ENCODE measurements at regions not wholly inside any gene's neighbourhood (a gene's known extent, or its start where the extent isn't known, plus 50 kb on each side); places are given as distances from the start of the nearest gene placed in this dataset.

DNA sequence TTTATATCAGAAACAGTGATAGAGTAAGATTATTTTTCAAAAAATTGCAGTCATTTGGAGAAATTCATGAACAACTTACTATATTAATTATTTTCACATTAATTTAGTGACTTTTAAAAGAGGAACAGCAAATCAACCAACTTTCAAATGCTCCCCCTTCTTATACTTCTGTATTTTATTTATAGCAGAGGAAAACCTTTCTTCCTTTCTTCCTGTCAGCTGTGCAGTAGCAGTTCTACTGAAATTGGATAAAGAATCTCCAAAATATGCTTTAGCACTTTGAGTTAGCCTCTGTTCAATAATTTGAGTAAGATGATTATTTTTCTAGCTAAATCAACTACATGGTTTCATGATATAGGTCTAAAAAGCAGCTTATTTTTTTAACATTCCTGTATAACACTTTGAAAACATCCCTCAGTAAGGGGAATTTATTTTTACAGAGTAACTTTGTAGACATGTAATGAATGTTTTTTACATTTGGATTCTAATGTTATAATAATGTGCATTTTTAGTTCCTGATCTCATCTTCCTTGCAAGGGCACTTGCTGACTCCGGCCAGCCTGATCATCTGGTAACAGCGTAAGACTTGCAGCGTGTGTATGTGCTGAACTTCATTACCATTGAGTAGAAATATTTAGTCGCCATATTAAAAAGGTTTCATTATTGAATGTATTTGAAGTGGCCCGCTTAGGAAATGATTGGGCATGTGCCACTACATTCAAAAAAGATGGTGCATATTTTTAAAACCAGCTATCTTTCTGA lies 158.3 kb upstream of the HDAC9 start:
- POLR2A ChIA-PET: interaction anchor here (0.7 kb wide), 1 partner anchor 1483 kb away, joined by 3 read pairs; no protein-coding TSS in a partner anchor
- Histone ChIP-seq H3K9me3 (ENCODE audit: control extremely low read depth in 1 of 5, control insufficient read depth in 4 of 5, insufficient read depth in 2 of 5, low read depth in 1 of 5, low read length in 4 of 5) (peaks cover 0 to 20% (median 7%) of the 10 kb centered on the region in 5 experiments), H3K4me1 (ENCODE audit: control extremely low read depth in 1 of 4, control insufficient read depth in 4 of 4, insufficient read depth in 4 of 4, low read length in 3 of 4) (peaks cover 2 to 41% (median 27%) of the 10 kb centered on the region in 4 experiments), H3K4me3 (ENCODE audit: control insufficient read depth in 1 of 7, extremely low read depth in 1 of 7, insufficient read depth in 4 of 7, low read depth in 2 of 7, low read length in 6 of 7) (peak overlapping the region in 6 of 7 experiments; percentile 30 to 76 (median 54)), H3K27ac (ENCODE audit: insufficient read depth in 1 of 2, low read depth in 1 of 2, low read length in 2 of 2, poor library complexity in 1 of 2, severe bottlenecking in 2 of 2) (peak overlapping the region; percentile 27 to 44), H3K36me3 (ENCODE audit: control insufficient read depth in 4 of 4, insufficient read depth in 4 of 4, low read length in 3 of 4) (peaks cover 0 to 2% (median 1%) of the 10 kb centered on the region in 4 experiments), H3K27me3 (replicated peaks in 2 of 5; ENCODE audit: control insufficient read depth in 4 of 5, insufficient read depth in 5 of 5, low read length in 4 of 5) (no peaks in the 10 kb centered on the region)
- CTCF ChIA-PET: interaction anchor here (1.4 kb wide), 1 partner anchor 8 kb away, joined by 8 read pairs; no protein-coding TSS in a partner anchor
- no CpG with 5 or more reads among the region's 5 CpGs for WGBS (ENCODE audit: insufficient coverage)
- DNase-seq: peak; percentile 34 to 82 (median 66)

DNA sequence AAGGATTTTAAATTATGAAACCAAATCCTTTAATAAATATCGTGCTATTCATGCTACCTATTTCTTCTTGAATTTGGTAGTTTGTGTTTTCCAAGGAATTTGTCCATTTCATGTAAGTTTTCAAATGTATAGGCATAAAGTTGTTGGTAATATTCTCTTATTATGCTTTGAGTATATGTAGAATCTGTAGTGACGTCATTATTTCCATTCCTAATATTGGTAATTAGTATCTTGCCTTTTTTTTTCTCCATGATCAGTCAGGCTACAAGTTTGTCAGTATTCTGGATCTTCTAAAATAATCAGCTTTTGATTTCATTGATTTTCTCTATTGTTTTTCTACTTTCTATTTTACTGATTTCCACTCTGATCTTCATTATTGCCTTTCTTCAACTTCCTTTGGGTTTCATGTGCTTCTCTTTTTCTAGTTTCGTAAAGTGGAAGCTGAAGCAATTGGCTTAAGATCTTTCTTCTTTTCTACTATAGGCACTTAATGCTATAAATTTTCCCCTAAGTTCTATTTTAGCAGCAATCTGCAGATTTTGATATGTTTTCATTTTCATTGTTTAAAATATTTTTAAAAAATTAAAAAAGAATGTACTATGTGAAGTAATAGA lies 156.5 kb upstream of the HDAC9 start:
- H3K27me3 ChIP-seq (replicated peaks in 2 of 5; ENCODE audit: control insufficient read depth in 4 of 5, insufficient read depth in 5 of 5, low read length in 4 of 5): no peaks in the 10 kb centered on the region
- ChIA-PET POLR2A (no interaction called here), CTCF (no interaction called here)
- peaks cover 0 to 20% (median 7%) of the 10 kb centered on the region in 5 experiments for H3K9me3 ChIP-seq (ENCODE audit: control extremely low read depth in 1 of 5, control insufficient read depth in 4 of 5, insufficient read depth in 2 of 5, low read depth in 1 of 5, low read length in 4 of 5)
- DNase-seq: no peak
- H3K4me1 ChIP-seq (ENCODE audit: control extremely low read depth in 1 of 4, control insufficient read depth in 4 of 4, insufficient read depth in 4 of 4, low read length in 3 of 4): peaks cover 2 to 41% (median 27%) of the 10 kb centered on the region in 4 experiments
- H3K27ac ChIP-seq (ENCODE audit: insufficient read depth in 1 of 2, low read depth in 1 of 2, low read length in 2 of 2, poor library complexity in 1 of 2, severe bottlenecking in 2 of 2): no peak overlapping the region
- no peak overlapping the region for H3K4me3 ChIP-seq (ENCODE audit: control insufficient read depth in 1 of 7, extremely low read depth in 1 of 7, insufficient read depth in 4 of 7, low read depth in 2 of 7, low read length in 6 of 7)
- H3K36me3 ChIP-seq (ENCODE audit: control insufficient read depth in 4 of 4, insufficient read depth in 4 of 4, low read length in 3 of 4): peaks cover 0 to 3% (median 1%) of the 10 kb centered on the region in 4 experiments
- WGBS (ENCODE audit: insufficient coverage): no CpG with 5 or more reads among the region's 3 CpGs

DNA sequence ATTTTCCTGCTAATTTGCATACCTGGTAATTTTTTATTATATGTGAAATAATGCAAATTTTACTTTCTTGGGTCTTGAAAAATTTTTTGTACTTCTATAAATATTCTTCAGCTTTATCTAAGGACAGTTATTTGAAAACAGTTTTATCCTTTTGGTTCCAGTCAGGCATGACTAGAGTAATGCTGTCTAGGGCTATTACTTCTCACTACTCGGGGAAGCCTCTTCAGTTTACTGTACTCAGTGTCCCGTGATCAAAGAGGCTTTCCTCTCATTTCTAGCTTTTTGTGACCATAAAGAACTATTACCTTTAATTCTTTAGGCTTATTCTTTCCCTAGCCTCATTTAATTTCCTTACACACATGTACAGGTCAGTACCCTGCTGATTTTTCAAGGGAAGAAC lies 153.8 kb upstream of the HDAC9 start:
- ChIA-PET POLR2A (no interaction called here), CTCF (interaction anchor here (1.2 kb wide), 2 partner anchors 126 to 128 kb away, joined by 3 read pairs; no protein-coding TSS in a partner anchor)

DNA sequence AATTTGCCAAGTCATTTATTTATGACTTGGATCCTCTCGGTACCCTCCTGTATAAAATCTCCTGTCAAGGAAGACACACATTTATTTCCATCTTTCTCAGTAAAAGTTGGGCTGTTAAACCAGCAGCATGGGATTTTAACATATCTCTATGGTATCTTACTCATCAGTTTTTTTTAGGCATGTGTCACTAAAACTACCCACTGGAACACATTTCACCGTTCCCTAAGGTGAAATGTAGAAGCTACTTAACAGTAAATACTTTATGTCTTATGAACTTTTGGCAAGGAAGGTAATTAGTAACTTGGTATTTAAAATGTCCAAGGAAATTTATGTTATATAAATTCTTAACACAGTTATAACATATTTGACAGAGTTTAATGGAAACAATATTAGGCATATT lies 152.5 kb upstream of the HDAC9 start:
- Histone ChIP-seq H3K4me1 (ENCODE audit: control extremely low read depth in 1 of 4, control insufficient read depth in 4 of 4, insufficient read depth in 4 of 4, low read length in 3 of 4) (peaks cover 0 to 11% (median 5%) of the 10 kb centered on the region in 4 experiments), H3K4me3 (ENCODE audit: control insufficient read depth in 1 of 7, extremely low read depth in 1 of 7, insufficient read depth in 4 of 7, low read depth in 2 of 7, low read length in 6 of 7) (no peak overlapping the region), H3K27ac (ENCODE audit: insufficient read depth in 1 of 2, low read depth in 1 of 2, low read length in 2 of 2, poor library complexity in 1 of 2, severe bottlenecking in 2 of 2) (no peak overlapping the region), H3K9me3 (ENCODE audit: control extremely low read depth in 1 of 5, control insufficient read depth in 4 of 5, insufficient read depth in 2 of 5, low read depth in 1 of 5, low read length in 4 of 5) (peaks cover 0 to 20% (median 7%) of the 10 kb centered on the region in 5 experiments), H3K27me3 (replicated peaks in 2 of 5; ENCODE audit: control insufficient read depth in 4 of 5, insufficient read depth in 5 of 5, low read length in 4 of 5) (no peaks in the 10 kb centered on the region), H3K36me3 (ENCODE audit: control insufficient read depth in 4 of 4, insufficient read depth in 4 of 4, low read length in 3 of 4) (peaks cover 0 to 3% (median 1%) of the 10 kb centered on the region in 4 experiments)
- DNase-seq: no peak
- CTCF ChIA-PET: interaction anchor here (1.3 to 2.9 kb wide), 2 partner anchors 128 to 573 kb away, joined by 4 to 18 read pairs; no protein-coding TSS in a partner anchor
- POLR2A ChIA-PET: interaction anchor here (0.6 kb wide), 1 partner anchor 54 kb away, joined by 3 read pairs; no protein-coding TSS in a partner anchor
- WGBS (ENCODE audit: insufficient coverage): 100% methylated on average over 1 of the region's 2 CpGs

More for the DNA sequence above, 153.8 kb upstream of the HDAC9 start:
- Histone ChIP-seq H3K4me3 (ENCODE audit: control insufficient read depth in 1 of 7, extremely low read depth in 1 of 7, insufficient read depth in 4 of 7, low read depth in 2 of 7, low read length in 6 of 7) (no peak overlapping the region), H3K9me3 (ENCODE audit: control extremely low read depth in 1 of 5, control insufficient read depth in 4 of 5, insufficient read depth in 2 of 5, low read depth in 1 of 5, low read length in 4 of 5) (peaks cover 0 to 20% (median 7%) of the 10 kb centered on the region in 5 experiments), H3K27me3 (replicated peaks in 2 of 5; ENCODE audit: control insufficient read depth in 4 of 5, insufficient read depth in 5 of 5, low read length in 4 of 5) (no peaks in the 10 kb centered on the region), H3K27ac (ENCODE audit: insufficient read depth in 1 of 2, low read depth in 1 of 2, low read length in 2 of 2, poor library complexity in 1 of 2, severe bottlenecking in 2 of 2) (no peak overlapping the region), H3K36me3 (ENCODE audit: control insufficient read depth in 4 of 4, insufficient read depth in 4 of 4, low read length in 3 of 4) (peaks cover 0 to 3% (median 1%) of the 10 kb centered on the region in 4 experiments), H3K4me1 (ENCODE audit: control extremely low read depth in 1 of 4, control insufficient read depth in 4 of 4, insufficient read depth in 4 of 4, low read length in 3 of 4) (peaks cover 0 to 22% (median 16%) of the 10 kb centered on the region in 4 experiments)
- 100% methylated on average over 2 of the region's 2 CpGs for WGBS (ENCODE audit: insufficient coverage)
- no peak for DNase-seq

DNA sequence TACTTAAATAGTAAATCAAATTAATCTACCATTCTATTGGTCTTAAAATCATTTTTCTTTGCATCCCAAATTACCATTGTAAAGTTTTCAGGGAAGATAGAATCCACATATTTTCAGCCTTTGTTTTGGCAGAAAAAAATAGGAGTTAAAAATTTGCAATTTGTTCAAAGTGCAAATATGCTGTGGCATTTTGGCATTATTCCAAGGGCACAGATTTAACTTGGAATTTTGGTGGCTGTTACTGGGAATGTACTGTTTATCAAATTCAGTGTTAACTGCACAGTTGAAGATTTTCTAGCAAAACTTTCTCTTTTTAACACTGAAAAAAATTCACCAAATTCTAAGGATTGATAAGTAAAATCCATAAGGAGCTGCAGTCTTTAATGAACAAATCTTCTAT lies 151.0 kb upstream of the HDAC9 start:
- peaks cover 0 to 20% (median 7%) of the 10 kb centered on the region in 5 experiments for H3K9me3 ChIP-seq (ENCODE audit: control extremely low read depth in 1 of 5, control insufficient read depth in 4 of 5, insufficient read depth in 2 of 5, low read depth in 1 of 5, low read length in 4 of 5)
- no peak for DNase-seq
- H3K4me1 ChIP-seq (ENCODE audit: control extremely low read depth in 1 of 4, control insufficient read depth in 4 of 4, insufficient read depth in 4 of 4, low read length in 3 of 4): peaks cover 0 to 3% (median 0%) of the 10 kb centered on the region in 4 experiments
- H3K36me3 ChIP-seq (ENCODE audit: control insufficient read depth in 4 of 4, insufficient read depth in 4 of 4, low read length in 3 of 4): peaks cover 0 to 3% (median 1%) of the 10 kb centered on the region in 4 experiments
- H3K27me3 ChIP-seq (replicated peaks in 2 of 5; ENCODE audit: control insufficient read depth in 4 of 5, insufficient read depth in 5 of 5, low read length in 4 of 5): no peaks in the 10 kb centered on the region
- POLR2A ChIA-PET: no interaction called here
- H3K27ac ChIP-seq (ENCODE audit: insufficient read depth in 1 of 2, low read depth in 1 of 2, low read length in 2 of 2, poor library complexity in 1 of 2, severe bottlenecking in 2 of 2): no peak overlapping the region
- CTCF ChIA-PET: interaction anchor here (1.1 to 2.9 kb wide), 8 partner anchors 9 to 664 kb away, joined by 4 to 18 read pairs (median 6); no protein-coding TSS in a partner anchor
- H3K4me3 ChIP-seq (ENCODE audit: control insufficient read depth in 1 of 7, extremely low read depth in 1 of 7, insufficient read depth in 4 of 7, low read depth in 2 of 7, low read length in 6 of 7): no peak overlapping the region

DNA sequence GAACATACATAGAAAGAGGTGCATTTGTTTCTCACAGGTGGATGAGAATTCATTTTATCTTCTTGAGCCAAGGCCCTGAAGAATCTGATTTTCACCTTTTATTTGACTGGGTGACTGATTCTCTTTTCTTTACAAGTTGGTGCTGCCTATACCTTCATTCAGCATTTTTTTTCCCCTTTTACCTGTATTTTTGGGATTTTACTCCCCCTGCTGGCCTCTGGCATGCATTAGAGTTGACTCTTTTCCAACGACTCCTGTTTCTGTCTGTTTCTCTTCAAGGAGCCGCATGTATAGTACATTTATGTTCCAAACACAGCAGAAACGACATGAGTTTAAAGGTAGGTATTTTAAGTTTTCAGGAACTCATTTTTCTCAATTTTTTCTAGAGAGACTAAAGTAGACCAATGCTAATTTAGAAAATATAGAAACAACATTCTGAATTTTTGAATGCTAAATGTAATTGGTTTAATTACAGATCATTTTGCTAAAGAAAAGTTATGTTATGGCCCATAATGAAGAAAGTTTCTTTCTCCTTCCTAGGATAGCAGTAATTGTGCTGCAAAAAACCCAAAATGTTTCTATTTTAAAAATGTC lies 149.8 kb upstream of the HDAC9 start:
- Histone ChIP-seq H3K4me1 (ENCODE audit: control extremely low read depth in 1 of 4, control insufficient read depth in 4 of 4, insufficient read depth in 4 of 4, low read length in 3 of 4) (peaks cover 0 to 3% (median 0%) of the 10 kb centered on the region in 4 experiments), H3K27ac (ENCODE audit: insufficient read depth in 1 of 2, low read depth in 1 of 2, low read length in 2 of 2, poor library complexity in 1 of 2, severe bottlenecking in 2 of 2) (no peak overlapping the region), H3K27me3 (replicated peaks in 2 of 5; ENCODE audit: control insufficient read depth in 4 of 5, insufficient read depth in 5 of 5, low read length in 4 of 5) (no peaks in the 10 kb centered on the region), H3K36me3 (ENCODE audit: control insufficient read depth in 4 of 4, insufficient read depth in 4 of 4, low read length in 3 of 4) (peaks cover 0 to 3% (median 0%) of the 10 kb centered on the region in 4 experiments), H3K4me3 (ENCODE audit: control insufficient read depth in 1 of 7, extremely low read depth in 1 of 7, insufficient read depth in 4 of 7, low read depth in 2 of 7, low read length in 6 of 7) (no peak overlapping the region), H3K9me3 (ENCODE audit: control extremely low read depth in 1 of 5, control insufficient read depth in 4 of 5, insufficient read depth in 2 of 5, low read depth in 1 of 5, low read length in 4 of 5) (peaks cover 0 to 11% (median 3%) of the 10 kb centered on the region in 5 experiments)
- ChIA-PET CTCF (interaction anchor here (0.6 to 2.9 kb wide), 14 partner anchors 9 to 1356 kb away, joined by 3 to 18 read pairs (median 5); no protein-coding TSS in a partner anchor), POLR2A (no interaction called here)
- WGBS (ENCODE audit: insufficient coverage): no CpG with 5 or more reads among the region's 3 CpGs
- DNase-seq: peak; percentile 69 to 78 (median 73)

Data from common myeloid progenitor, CD34-positive (primary cell).